Spinal cord (tissue), 9 donors: ENCODE measurements at regions not wholly inside any gene's neighbourhood (a gene's known extent, or its start where the extent isn't known, plus 50 kb on each side); places are given as distances from the start of the nearest gene placed in this dataset.
A peak's percentile ranks its signal among the peaks of the same experiment; 100 is the strongest.

Experiments used
- DNase-seq, 6 donors: peaks; one replicate each; pipeline versions ENCODE4 v3.0.0 to v3.0.0-alpha.2; 2013 to 2015; ENCODE audit warnings: low spot score in 6 of 6, low read depth in 4 of 6
- H3K27ac ChIP-seq: one replicate; pipeline ENCODE4 v1.5.1; 2013; ENCODE audit warnings: low read depth, low read length, control low read depth
- H3K27me3 ChIP-seq: one replicate; pipeline ENCODE4 v1.6.1; 2013; ENCODE audit warnings: low read length; ENCODE audit not compliant: control insufficient read depth, insufficient read depth
- H3K36me3 ChIP-seq: one replicate; pipeline ENCODE4 v1.6.1; 2013; ENCODE audit warnings: low read length; ENCODE audit not compliant: control insufficient read depth, insufficient read depth
- H3K4me1 ChIP-seq: one replicate; pipeline ENCODE4 v1.6.1; 2013; ENCODE audit warnings: low read length; ENCODE audit not compliant: control insufficient read depth, insufficient read depth
- H3K4me3 ChIP-seq: one replicate; pipeline ENCODE4 v1.5.1; 2013; ENCODE audit warnings: low read depth, low read length, control low read depth
- H3K9me3 ChIP-seq: one replicate; pipeline ENCODE4 v1.6.1; 2013; ENCODE audit warnings: low read length; ENCODE audit not compliant: control insufficient read depth, insufficient read depth
- WGBS: methylation state at CpG from one replicate; pipeline ENCODE4 v1.1.5; 2013; ENCODE audit warnings: missing lambda C conversion rate; ENCODE audit not compliant: insufficient coverage; 5-methylcytosine and 5-hydroxymethylcytosine counted together
- donor health status: healthy.

DNA sequence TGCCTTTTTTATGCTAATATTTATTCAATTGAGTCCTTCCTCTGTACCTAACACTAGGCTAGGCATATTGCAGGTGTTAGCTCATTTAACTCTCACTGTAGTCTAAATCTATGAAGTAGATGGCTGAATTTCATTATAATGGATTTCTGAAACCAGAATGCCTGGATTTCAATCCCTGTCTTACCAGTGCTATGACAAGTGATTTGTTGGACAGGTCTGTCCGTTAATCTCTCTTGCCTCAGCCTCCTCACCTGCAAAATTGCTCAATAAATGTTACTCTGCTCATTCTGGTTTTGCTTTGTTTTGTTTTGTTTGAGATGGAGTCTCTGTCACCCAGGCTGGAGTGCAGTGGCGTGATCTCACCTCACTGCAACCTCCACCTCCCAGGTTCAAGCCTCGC, 146.1 kb upstream of the ADGRL2 start:
- Histone ChIP-seq H3K36me3 (no peaks in the 10 kb centered on the region), H3K9me3 (no peaks in the 10 kb centered on the region), H3K4me3 (no peak overlapping the region), H3K4me1 (no peaks in the 10 kb centered on the region), H3K27ac (no peak overlapping the region), H3K27me3 (no peaks in the 10 kb centered on the region)
- no peak for DNase-seq
- WGBS = 100% methylated on average over 3 of the region's 3 CpGs

GRCh38 chr1:81654147-81654546, 146.6 kb upstream of the ADGRL2 start:
- DNase-seq = no peak
- Histone ChIP-seq H3K36me3 (no peaks in the 10 kb centered on the region), H3K27me3 (no peaks in the 10 kb centered on the region), H3K27ac (no peak overlapping the region), H3K4me1 (no peaks in the 10 kb centered on the region), H3K4me3 (no peak overlapping the region), H3K9me3 (no peaks in the 10 kb centered on the region)
- 93% methylated on average over 7 of the region's 8 CpGs for WGBS

GRCh38 chr1:81650776-81651175, 150.0 kb upstream of the ADGRL2 start:
- no peaks in the 10 kb centered on the region for H3K36me3 ChIP-seq
- peak in 2 of 6 donors; percentile 48 to 52 for DNase-seq
- no peak overlapping the region for H3K27ac ChIP-seq
- no peaks in the 10 kb centered on the region for H3K27me3 ChIP-seq
- H3K9me3 ChIP-seq = no peaks in the 10 kb centered on the region
- no peak overlapping the region for H3K4me3 ChIP-seq
- H3K4me1 ChIP-seq = no peaks in the 10 kb centered on the region

DNA sequence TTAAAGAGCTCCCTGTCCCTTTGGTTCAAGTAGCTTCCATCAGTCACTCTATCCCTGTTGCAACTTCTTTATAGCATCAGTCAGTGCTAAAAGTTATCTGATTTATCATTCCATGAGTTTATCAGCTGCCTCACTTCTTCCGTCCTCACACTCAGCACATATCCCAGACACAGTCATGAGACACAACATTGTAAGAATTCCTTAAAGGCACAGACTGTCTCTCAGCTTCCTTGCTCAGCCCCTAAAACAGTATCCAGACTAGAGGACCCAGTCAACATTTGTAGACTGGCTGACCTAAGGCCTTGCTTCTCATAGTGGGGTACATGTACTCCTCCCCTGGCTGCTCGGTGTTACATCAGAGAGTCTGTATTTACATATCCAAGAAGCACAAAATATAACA, 164.9 kb upstream of the ADGRL2 start:
- Histone ChIP-seq H3K36me3 (no peaks in the 10 kb centered on the region), H3K27me3 (no peaks in the 10 kb centered on the region), H3K4me3 (no peak overlapping the region), H3K4me1 (no peaks in the 10 kb centered on the region), H3K9me3 (no peaks in the 10 kb centered on the region), H3K27ac (no peak overlapping the region)
- 89% methylated on average over 1 of the region's 2 CpGs for WGBS
- no peak for DNase-seq

DNA sequence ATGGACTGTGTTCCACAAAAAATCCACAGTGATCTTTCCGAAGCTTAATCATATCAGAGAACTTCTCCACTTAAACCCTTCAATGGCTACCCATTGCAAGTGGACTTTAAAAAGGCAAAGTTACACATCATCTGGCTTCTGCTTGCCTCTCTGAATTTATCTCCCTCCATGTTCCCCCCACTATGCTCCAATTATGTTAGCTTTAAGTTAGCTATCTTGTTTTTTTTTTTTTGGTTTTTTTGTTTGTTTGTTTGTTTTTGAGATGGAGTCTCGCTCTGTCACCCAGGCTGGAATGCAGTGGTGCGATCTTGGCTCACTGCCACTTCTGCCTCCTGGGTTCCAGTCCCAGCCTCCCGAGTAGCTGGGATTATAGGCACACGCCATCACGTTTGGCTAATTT, 166.4 kb upstream of the ADGRL2 start:
- WGBS = 100% methylated on average over 3 of the region's 6 CpGs
- H3K4me1 ChIP-seq = no peaks in the 10 kb centered on the region
- no peaks in the 10 kb centered on the region for H3K9me3 ChIP-seq
- no peak overlapping the region for H3K4me3 ChIP-seq
- no peaks in the 10 kb centered on the region for H3K36me3 ChIP-seq
- H3K27me3 ChIP-seq = no peaks in the 10 kb centered on the region
- no peak overlapping the region for H3K27ac ChIP-seq
- no peak for DNase-seq

DNA sequence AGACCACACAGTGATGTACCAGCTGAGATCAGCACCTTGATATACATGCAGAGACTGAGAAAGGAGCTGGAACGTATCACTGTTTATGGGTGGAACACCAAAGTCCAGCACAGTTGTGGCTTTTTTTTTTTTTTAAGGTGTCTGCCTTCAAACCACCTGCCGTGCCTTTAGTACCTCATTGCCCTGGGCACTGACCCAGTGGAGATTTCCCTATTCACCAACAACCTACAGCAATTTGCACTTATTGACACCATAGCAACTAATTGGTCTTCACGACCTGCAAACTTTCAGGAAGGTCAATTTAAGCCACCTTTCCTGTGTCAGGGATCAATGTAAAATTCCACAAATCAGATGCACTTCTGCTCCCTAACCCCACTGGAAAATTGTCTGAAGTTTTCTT, 181.6 kb upstream of the ADGRL2 start:
- Histone ChIP-seq H3K27me3 (no peaks in the 10 kb centered on the region), H3K4me3 (no peak overlapping the region), H3K9me3 (no peaks in the 10 kb centered on the region), H3K4me1 (no peaks in the 10 kb centered on the region), H3K36me3 (no peaks in the 10 kb centered on the region), H3K27ac (no peak overlapping the region)
- DNase-seq = no peak
- 59% methylated on average over 3 of the region's 3 CpGs for WGBS

DNA sequence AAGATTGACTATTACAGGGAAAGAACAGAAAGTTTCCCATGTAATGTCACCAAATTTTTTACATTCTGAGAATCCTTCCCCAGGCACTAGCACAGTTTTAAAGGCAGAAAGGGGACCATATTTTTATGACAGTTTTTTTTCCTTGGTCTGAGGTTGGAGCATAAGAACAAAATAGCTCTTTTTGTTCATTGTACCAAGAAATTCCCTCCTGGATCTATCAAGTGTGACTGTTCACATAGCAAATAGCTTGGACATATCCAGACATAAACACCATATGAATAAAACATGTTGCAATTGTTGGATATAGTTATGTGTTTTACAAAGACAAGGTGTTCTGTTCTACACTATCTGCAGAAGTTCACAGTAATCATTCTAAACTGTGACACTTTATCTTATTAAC, 182.4 kb upstream of the ADGRL2 start:
- Histone ChIP-seq H3K4me1 (no peaks in the 10 kb centered on the region), H3K27me3 (no peaks in the 10 kb centered on the region), H3K36me3 (no peaks in the 10 kb centered on the region), H3K9me3 (no peaks in the 10 kb centered on the region), H3K27ac (no peak overlapping the region), H3K4me3 (no peak overlapping the region)
- no peak for DNase-seq

- H3K36me3 ChIP-seq = no peaks in the 10 kb centered on the region
- no peak overlapping the region for H3K27ac ChIP-seq
- 83% methylated on average over 6 of the region's 9 CpGs for WGBS
- H3K9me3 ChIP-seq = no peaks in the 10 kb centered on the region
- no peak overlapping the region for H3K4me3 ChIP-seq
- no peaks in the 10 kb centered on the region for H3K27me3 ChIP-seq
- no peaks in the 10 kb centered on the region for H3K4me1 ChIP-seq
- no peak for DNase-seq
Observed at GRCh38 chr1:81617308-81617967, 183.3 kb upstream of the ADGRL2 start.

DNA sequence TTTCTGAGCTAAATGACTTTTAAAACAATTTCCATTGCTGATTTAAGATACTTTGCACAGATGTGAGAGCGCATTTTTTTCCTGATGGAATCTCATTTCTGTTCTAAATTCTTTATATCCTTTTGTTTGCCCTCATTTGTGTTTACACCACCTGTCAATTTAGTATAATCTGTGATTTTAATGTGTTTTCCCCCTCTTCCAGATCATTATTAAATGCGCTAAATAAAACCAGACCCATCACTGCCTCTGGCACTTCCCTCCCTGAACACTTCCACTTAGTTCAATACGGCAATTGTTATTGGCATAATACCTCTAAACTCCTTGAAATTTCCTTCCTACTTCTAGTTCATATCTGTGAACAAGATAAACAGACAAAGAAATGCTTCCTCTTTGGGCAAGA, 186.9 kb upstream of the ADGRL2 start:
- H3K9me3 ChIP-seq = no peaks in the 10 kb centered on the region
- no peak overlapping the region for H3K27ac ChIP-seq
- H3K36me3 ChIP-seq = no peaks in the 10 kb centered on the region
- WGBS = 82% methylated on average over 1 of the region's 3 CpGs
- no peak overlapping the region for H3K4me3 ChIP-seq
- H3K27me3 ChIP-seq = no peaks in the 10 kb centered on the region
- DNase-seq = peak in 1 of 6 donors; percentile 33
- H3K4me1 ChIP-seq = no peaks in the 10 kb centered on the region

DNA sequence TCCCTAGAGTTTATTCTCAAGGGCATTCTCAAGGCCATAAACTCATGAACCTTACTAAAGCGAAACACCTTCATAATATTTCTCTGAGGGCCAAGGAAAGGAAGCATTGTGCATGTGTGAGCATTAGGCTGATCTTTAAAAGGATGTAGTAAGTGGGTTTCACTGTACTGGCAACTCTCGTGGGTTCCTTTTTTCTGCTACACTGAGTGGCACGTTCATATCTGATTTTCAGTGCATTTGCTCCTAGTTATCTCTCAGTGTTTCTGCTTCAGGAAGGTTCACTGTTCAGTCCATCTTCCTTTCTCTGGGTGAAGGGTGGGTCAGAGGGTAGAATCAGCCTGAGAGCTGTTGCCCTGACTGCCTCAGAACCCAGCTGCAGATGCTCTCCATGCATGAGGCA, 192.8 kb upstream of the ADGRL2 start:
- H3K36me3 ChIP-seq = no peaks in the 10 kb centered on the region
- no peak overlapping the region for H3K27ac ChIP-seq
- H3K9me3 ChIP-seq = no peaks in the 10 kb centered on the region
- WGBS = 64% methylated on average over 2 of the region's 3 CpGs
- DNase-seq = no peak
- no peaks in the 10 kb centered on the region for H3K27me3 ChIP-seq
- no peaks in the 10 kb centered on the region for H3K4me1 ChIP-seq
- no peak overlapping the region for H3K4me3 ChIP-seq
